ENCODE measurements at regions not wholly inside any gene's neighbourhood (a gene's known extent, or its start where the extent isn't known, plus 50 kb on each side); places are given as distances from the start of the nearest gene placed in this dataset.

- no peak for DNase-seq
Observed at GRCh38 chr14:58861586-58861985, 223.8 kb downstream of the DACT1 start.

- no peak for DNase-seq
Observed at GRCh38 chr14:58862416-58863160, 224.8 kb downstream of the DACT1 start.

GRCh38 chr14:58863661-58864345 is 226.0 kb downstream of the DACT1 start:
- no peak for DNase-seq

- DNase-seq, result no peak
Observed at GRCh38 chr14:58864751-58865513, 227.2 kb downstream of the DACT1 start.

GRCh38 chr14:58865514-58866281 is 227.9 kb downstream of the DACT1 start:
- DNase-seq, result no peak

- no peak for DNase-seq
Observed at GRCh38 chr14:58866391-58866790, 228.6 kb downstream of the DACT1 start.

GRCh38 chr14:58870961-58871360 is 233.2 kb downstream of the DACT1 start:
- DNase-seq, result no peak

GRCh38 chr14:58871573-58871972 is 233.8 kb downstream of the DACT1 start:
- DNase-seq, result no peak

- no peak for DNase-seq
Observed at GRCh38 chr14:58872061-58872460, 234.3 kb downstream of the DACT1 start.

GRCh38 chr14:58873228-58873953 is 235.6 kb downstream of the DACT1 start:
- DNase-seq, result no peak

GRCh38 chr14:58875613-58876012 is 237.9 kb downstream of the DACT1 start:
- no peak for DNase-seq

GRCh38 chr14:58876608-58877007 is 238.8 kb downstream of the DACT1 start:
- DNase-seq, result no peak

- DNase-seq, result no peak
Observed at GRCh38 chr14:58878439-58879139, 240.8 kb downstream of the DACT1 start.

GRCh38 chr14:58881433-58881832 is 243.7 kb downstream of the DACT1 start:
- DNase-seq, result no peak

- no peak for DNase-seq
Observed at GRCh38 chr14:58882577-58883018, 244.8 kb downstream of the DACT1 start.

GRCh38 chr14:58884442-58884841 is 246.7 kb downstream of the DACT1 start:
- no peak for DNase-seq

- no peak for DNase-seq
Observed at GRCh38 chr14:58887931-58888330, 250.2 kb downstream of the DACT1 start.

GRCh38 chr14:58898655-58899316 is 261.0 kb downstream of the DACT1 start:
- DNase-seq, result no peak

GRCh38 chr14:58899317-58899713 is 261.6 kb downstream of the DACT1 start:
- DNase-seq, result no peak

- DNase-seq, result no peak
Observed at GRCh38 chr14:58901826-58902225, 264.1 kb downstream of the DACT1 start.

GRCh38 chr14:58904776-58905175 is 267.0 kb downstream of the DACT1 start:
- no peak for DNase-seq

All from stimulated activated CD8-positive, alpha-beta memory T cell treated with anti-CD3 and anti-CD28 coated beads, Interleukin-4, amount 100 ng/mL, for 48 hours (primary cell).